HG03039 (cell line): ENCODE measurements at regions not wholly inside any gene's neighbourhood (a gene's known extent, or its start where the extent isn't known, plus 50 kb on each side); places are given as distances from the start of the nearest gene placed in this dataset.
"Not testable (repeated sequence)": the region's sequence is repeated elsewhere in the genome, so short reads cannot be mapped to it uniquely, and the experiment has no call there.

Experiments
- ATAC-seq: cut with Tn5 transposase; IDR thresholded peaks from one replicate; pipeline ENCODE4 v1.9.1; 2021; ENCODE audit warnings: mild to moderate bottlenecking, moderate library complexity; ENCODE audit not compliant: unreplicated experiment

DNA sequence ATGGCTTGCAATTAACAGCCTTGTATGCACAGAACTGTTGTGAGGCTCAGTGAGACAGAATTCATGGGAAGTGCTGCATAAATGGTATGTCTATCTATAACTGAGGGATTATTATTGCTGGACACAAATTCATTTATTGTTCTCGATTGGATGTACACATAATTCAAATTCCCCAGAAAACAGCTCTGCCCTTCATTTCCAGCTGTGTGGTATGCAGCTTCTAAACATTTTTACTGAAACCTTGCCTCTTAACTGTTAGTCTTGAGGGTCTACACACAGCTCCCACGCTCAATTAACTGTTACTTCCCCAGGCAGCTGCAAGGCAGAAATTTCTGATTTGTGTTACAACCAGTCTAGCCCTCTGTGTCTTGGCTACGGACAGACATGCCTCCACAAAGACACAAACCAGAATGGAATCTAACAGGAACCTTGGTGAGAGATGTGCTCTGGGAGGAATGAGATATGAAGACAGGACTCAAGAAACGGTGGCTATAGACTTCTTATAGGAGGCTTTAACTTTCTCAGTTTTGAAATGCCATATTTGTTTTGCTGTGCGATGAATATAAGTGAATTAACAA lies 139.7 kb upstream of the TBL1XR1 start:
- no peak for ATAC-seq

- ATAC-seq = peak; percentile 72
Measured at GRCh38 chr3:177337541-177338331, 140.5 kb upstream of the TBL1XR1 start.

DNA sequence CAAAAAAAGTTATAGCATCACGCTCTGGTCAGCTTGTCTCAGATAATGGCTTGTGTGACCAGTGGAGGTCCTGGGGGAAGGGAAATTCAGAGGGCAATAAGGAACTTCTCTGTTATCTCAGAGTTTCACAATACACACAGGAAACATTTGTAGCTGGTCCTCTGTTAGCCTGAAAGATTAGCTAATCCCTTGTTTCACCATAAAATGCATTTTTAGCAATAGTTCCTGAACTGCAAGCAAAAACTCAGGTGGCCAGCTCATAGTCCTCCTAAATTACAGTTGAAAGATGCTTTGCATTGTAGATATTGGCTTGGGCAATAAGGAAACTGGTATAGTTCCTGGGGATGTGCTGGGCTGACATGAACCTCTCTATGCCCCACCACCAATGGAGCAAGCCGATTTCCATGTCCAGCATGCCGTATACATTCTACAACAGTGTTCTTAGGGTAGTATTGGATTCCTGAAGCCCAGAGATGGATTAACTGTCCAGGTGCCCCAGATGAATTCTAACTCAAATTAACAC lies 141.5 kb upstream of the TBL1XR1 start:
- ATAC-seq = no peak

GRCh38 chr3:177339220-177339703 lies 142.0 kb upstream of the TBL1XR1 start:
- ATAC-seq = not testable (repeated sequence)

DNA sequence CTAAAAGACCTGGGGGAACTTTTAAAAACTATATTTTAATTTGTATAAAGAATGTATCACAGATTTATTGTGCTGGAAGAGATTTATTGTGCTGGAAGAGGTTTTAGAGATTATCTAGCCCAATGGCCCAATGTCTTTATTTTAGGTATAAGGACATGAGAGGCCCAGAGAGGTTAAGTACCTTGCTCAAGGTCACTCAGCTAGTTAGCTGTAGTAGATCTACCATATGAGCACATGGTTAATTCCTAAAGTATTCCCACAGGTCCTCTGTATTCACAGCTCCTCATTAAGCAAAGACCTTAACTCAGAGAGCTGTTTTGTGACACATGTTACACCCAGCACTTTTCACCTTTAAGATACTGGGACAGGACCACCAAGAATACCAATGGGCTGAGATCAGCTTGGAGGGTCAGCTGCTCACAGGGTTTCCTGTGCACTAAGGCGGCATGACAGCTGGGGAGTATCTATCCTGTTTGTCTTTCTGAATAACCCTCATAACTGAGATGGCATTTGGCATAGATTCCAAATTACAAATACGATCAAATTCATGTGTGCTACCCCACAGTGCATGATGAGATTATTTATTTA lies 143.1 kb upstream of the TBL1XR1 start:
- no peak for ATAC-seq

DNA sequence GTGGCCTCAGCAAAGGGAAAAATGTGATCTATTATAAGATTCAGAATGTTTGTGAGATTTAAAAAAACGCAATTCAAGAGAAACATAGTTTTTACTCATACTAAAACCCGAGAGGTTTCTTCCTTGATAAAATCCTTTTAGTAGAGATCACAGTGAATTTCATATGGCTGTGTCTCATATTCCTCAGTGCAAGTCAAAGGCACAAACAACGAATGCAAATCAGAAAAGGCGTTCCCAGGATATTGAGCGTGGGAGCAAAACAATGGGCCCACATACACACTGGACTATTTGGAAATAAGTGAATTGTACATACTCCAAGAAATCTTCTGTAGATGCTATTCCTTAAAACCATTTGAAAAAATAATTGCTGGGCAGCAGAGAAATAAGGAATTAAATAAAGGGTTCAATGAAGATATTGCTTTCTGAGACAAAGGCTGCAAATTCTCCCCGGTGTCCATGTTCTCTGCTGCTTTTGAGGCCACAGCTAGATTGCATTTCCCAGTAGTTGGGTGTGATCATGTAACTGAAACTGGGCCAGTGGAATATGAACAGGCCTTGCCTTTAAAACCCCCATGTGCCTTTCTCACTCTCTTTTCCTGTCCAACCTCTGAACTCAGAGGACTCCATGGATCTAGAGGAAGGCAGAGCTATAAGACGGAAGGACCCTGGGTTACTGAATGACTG lies 144.6 kb upstream of the TBL1XR1 start:
- ATAC-seq = no peak

DNA sequence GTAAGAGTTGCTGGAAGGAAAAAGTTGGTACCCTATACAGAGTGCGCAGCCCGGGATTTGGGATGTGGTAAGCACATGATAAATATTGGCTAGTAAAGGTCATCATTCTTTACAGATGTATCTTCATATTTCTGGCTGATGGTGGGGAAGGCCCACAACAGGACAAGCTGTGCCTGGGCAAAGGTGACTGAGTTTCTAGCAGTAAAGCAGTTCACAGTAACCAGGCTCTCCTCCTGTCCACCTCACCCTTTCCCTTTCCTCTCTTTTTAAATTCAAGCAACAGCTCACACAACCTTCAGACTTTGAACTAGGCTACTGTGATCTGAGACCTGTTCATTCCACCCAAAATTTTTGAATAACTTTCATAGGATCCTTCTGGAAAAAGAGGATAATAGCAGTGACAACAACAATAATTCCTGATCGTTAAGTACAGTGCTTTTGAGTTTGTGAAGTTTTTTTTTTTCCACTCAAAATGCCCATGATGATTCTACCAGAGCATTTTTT lies 145.9 kb upstream of the TBL1XR1 start:
- no peak for ATAC-seq

GRCh38 chr3:177345049-177345972 lies 148.0 kb upstream of the TBL1XR1 start:
- peak; percentile 85 for ATAC-seq

DNA sequence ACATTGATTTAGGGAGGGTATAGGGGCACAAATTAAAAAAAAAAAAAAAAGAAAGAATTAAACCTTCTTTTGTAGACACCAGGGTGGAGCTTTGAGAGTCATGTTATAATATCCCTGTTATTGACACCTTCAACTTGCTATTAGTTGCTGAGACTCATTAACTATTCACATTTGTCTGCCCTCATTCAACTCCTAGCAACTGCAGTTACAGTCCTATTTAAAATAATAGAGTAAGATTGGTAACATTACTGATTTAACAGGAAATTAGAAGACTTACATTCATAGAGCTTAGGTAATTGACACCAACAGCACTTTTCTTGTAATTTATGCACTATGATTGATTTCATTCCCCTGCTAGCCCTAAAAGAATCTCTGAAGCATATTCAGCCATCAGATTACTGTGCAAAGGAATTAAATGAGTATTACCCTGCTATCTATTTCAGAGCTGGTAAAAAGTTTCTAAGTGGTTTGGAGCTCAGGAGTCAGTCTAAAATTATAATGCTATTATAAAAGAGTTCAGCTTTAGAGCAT lies 148.8 kb upstream of the TBL1XR1 start:
- no peak for ATAC-seq

DNA sequence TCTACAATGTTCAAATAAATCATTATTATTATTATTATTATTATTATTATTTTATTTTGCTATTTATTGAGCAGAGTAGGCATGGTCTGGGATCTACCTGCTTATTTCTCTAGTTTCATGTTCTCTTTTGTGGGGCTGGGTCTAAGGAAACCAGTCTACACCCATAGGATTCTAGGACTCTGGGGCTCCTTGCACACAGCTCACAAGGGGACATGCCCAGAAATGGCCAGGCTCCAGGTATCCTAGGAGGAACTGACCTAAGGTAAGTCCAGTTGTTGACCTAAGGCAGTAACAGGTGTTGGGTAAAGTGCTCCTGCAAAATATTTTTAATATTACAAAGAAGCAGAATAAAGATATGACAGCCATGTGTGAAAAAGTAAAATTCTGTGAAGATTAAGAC lies 149.6 kb upstream of the TBL1XR1 start:
- ATAC-seq = no peak

- ATAC-seq = no peak
Measured at GRCh38 chr3:177347611-177348010, 150.3 kb upstream of the TBL1XR1 start.

GRCh38 chr3:177348974-177349373 lies 151.7 kb upstream of the TBL1XR1 start:
- ATAC-seq = no peak

GRCh38 chr3:177349384-177349783 lies 152.1 kb upstream of the TBL1XR1 start:
- no peak for ATAC-seq

- no peak for ATAC-seq
Measured at GRCh38 chr3:177350121-177350520, 152.8 kb upstream of the TBL1XR1 start.

GRCh38 chr3:177351206-177351605 lies 153.9 kb upstream of the TBL1XR1 start:
- no peak for ATAC-seq

DNA sequence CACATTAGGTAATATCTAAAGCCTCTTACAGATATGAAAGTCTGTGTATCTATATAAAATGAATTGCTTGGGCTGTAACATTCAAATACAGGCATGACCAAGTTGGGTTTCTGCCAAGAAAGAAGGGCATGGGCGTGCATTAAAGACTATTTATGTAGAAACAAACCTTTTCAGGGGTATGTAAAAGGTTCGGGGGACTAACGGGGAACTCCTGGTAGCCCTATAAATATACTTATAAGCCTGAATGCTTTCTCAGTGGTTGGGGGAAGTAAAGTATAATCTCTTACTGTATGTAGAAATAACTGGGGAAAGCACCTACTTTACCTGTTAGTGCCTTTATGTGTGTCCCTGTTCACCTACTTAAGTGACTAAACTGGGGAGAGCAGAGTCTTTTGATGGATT lies 154.5 kb upstream of the TBL1XR1 start:
- ATAC-seq = peak; percentile 96

DNA sequence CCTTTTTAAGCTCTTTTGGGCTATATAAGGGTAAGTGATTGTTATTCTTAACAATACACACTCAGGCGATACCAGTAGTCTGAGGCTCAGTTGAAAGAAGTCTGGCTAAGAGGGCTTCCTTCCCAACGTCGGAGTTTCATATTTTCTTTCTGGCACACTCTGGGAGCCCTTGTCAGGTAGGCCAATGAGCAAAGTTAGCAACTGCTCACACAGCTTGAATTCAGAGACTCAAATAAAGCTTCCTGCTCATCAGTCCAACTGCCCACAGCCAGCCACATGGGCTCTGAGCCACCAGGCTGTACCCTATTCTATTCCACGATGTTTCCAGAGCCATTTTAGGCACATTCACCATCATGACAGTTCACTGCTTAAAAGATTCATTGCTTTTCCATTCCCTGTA lies 155.1 kb upstream of the TBL1XR1 start:
- ATAC-seq = no peak

DNA sequence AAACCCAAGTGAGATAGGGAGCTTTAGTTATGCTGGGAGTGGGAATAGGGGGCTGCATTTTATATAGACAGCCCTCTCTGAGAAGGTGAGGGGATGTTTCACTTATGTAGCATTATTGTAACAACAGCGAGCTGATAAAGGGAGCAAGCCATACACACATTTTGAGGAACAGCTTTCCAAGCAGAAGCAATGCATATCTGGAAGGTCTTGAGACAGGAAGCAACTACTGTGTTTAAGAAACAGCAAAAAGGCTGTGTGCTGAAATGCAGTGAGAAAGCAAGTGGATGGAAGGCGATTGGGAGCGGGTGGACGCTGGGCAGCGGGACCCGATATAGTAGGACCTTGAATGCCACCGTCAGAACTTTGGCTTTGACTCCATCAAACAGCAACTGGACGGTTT lies 155.9 kb upstream of the TBL1XR1 start:
- no peak for ATAC-seq

- ATAC-seq = not testable (repeated sequence)
Measured at GRCh38 chr3:177353879-177354278, 156.6 kb upstream of the TBL1XR1 start.

DNA sequence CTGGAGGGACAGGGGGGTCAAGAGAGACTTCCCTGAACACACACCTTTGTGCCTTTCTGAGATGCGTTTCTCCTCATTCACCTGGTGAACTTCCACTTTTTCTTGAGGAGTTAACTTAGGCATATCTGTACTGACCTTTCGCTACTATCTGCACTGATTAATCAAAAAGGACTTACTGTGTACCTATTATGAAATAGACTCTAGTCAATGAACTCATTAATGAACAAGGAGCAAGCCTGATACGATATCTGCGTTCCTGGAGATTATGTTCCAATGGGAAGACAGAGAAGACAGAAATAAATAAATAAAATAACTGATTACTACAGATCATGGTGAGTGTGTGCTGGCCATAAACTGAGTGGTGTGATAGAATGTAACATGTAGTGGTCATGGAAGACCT lies 157.2 kb upstream of the TBL1XR1 start:
- no peak for ATAC-seq
